Stimulated activated CD4-positive, alpha-beta T cell treated with anti-CD3 and anti-CD28 coated beads, Interleukin-2, amount 100 ng/mL, for 4 hours (primary cell): ENCODE measurements at regions not wholly inside any gene's neighbourhood (a gene's known extent, or its start where the extent isn't known, plus 50 kb on each side); places are given as distances from the start of the nearest gene placed in this dataset.

Experiments used
- DNase-seq: peaks from one replicate; pipeline ENCODE4 v3.0.0-alpha.2; 2020; ENCODE audit warnings: low read depth

DNA sequence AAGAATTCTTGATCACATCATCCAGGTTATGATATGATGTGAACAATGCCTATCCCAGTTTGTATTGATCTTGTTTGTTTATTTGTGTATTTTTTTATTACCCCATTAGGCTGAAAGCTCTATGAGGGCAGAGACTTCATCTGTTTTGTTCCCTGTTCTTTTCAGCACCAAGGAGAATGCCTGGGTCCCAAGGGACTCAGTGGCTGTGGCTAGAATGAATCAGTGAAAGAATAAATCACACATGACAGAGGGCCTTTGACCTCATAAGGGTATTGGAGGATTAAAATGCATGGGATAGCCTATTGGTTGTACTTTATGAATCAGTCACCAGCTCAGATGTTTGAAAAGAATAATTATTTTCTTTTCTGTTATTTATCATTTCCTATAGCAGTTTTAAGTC lies 292.2 kb downstream of the GAS1 start:
- no peak for DNase-seq

DNA sequence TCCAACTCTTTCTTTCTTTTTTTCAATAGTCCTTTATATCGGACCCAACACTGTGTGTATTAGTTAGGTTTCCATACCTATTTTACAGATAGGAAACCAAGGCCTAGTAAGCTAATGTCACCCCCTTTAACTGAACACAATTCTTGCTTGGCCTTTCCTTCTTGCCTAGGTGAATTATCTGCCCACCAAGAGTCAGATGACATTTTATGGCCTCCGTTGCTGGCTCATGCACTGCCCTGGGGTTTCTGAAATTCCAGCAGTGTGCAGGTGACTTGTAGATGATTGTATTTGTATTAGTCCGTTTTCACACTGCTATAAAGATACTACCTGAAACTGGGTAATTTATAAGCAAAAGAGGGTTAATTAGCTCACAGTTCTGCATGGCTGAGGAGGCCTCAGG lies 293.8 kb downstream of the GAS1 start:
- DNase-seq: no peak

DNA sequence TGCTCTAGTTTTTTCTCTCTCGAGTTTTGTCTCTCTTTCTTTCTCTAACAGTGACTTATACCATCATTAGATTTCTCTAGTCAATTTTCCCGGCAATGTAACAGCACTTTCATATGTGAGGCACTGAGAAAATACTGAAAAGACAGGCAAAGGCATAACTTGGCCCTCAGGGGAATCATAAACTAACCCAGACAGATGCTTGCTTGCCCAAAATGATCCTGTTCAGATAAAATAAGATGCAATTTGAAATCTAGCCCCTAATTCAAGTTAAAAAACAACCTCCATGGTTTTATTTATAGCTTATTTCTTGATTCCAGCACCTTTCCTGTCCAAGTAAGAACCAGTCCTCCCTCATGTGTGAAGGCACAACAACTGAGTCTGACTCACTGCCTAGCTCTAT lies 294.6 kb downstream of the GAS1 start:
- no peak for DNase-seq

DNA sequence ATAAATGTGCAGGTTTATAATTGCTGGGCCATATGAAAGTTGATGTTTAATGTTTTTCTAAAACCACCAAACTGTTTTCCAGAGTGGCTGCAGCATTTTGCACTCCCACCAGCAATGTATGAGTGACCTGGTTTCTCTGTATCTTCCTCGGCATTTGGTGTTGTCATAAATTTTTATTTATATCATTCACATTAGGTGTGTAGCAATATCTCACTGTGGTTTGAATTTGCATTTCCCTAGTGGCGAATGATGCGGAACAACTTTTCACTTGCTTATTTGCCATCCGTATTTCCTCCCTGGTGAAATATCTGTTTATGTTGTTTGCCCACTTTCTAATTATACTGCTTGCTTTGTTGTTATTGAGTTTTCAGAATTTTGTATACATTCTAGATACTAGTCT lies 295.7 kb upstream of the TUT7 start:
- DNase-seq: no peak

DNA sequence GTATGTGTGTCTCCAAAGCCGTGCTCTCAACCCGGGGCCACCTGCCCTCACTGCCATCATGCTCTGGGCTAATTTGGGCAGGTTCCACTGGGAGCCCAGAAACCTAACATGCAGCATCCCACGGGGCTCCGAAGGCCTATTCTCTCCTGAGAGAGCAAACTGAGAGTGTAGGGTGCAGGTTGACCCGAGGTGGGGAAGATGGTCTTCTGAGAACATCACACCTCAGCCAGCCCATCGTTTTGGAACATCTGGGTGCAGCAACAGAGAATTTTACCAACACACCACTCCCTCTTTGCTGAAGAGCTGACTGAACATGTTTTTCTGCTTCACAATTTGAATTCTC lies 294.6 kb upstream of the TUT7 start:
- no peak for DNase-seq

DNA sequence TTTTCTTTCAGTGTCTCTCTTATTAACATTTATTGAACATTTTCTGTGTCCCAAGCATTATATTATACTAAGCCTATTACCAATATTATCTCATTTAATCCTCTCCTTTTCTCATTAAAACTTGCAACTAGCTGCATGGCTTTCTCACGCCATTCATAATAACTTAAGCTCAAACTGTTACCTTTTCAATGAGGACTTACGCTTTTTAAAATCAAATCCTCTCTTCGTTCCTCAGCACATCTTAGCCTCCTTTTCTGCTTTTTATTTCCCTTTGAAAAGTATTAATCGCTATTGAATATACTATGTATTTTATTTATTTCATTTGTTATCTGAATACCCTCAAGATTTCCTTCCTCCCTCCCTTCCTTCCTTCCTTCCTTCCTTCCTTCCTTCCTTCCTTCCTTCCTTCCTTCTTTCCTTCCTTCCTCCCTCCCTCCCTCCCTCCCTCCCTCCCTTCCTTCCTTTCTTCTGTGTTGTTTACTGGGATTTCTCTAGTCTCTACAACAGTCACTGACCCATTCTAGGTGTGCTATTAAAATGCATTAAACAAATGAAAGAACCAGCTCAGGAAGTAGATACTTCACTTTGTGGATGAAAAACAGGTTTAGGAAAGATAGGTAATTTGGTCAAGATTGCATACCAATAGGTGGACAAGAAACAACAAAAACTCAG lies 294.1 kb upstream of the TUT7 start:
- no peak for DNase-seq

GRCh38 chr9:86645303-86645702 lies 291.1 kb upstream of the TUT7 start:
- DNase-seq: no peak

DNA sequence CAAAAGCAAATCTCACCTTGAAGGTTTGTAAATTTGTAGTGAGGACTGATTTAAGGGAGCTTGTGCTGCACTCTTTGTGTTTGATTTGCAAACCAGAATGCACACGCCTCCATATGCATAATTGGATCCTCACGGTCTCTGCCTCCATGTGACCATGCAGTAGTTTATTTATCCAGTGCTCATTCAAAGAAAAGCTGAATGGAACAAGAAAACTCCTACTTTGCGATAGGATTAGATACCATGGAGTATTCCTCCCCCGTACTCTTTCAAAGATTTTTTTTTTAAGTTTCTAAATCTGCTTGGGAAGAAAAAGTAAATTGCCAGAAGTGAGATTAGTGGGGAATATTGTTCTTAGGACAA lies 290.4 kb upstream of the TUT7 start:
- DNase-seq: no peak

- DNase-seq: no peak
Measured at GRCh38 chr9:86643946-86644674, 289.9 kb upstream of the TUT7 start.

GRCh38 chr9:86642721-86643120 lies 288.5 kb upstream of the TUT7 start:
- no peak for DNase-seq

GRCh38 chr9:86641970-86642369 lies 287.8 kb upstream of the TUT7 start:
- DNase-seq: no peak

GRCh38 chr9:86639899-86640379 lies 285.7 kb upstream of the TUT7 start:
- no peak for DNase-seq

DNA sequence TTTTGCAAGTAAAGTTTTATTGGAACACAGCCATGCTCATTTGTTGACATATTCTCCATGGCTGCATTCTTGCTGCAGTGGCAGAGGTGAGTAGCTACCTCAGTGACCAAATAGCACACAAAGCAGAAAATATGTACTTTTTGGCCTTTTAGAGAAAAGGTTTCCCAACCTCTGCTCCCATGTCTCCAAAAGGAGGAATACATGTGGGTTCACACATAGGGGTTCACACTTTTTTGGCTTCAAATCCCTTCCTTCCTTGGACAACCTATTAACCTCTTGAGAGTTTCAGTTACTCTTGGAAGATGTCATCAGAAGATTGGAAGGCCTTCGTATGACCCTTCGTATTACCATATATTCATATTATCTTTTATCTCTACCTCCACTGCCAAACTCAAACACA lies 285.1 kb upstream of the TUT7 start:
- DNase-seq: no peak

GRCh38 chr9:86638109-86638508 lies 283.9 kb upstream of the TUT7 start:
- DNase-seq: no peak

- no peak for DNase-seq
Measured at GRCh38 chr9:86637515-86637914, 283.3 kb upstream of the TUT7 start.

DNA sequence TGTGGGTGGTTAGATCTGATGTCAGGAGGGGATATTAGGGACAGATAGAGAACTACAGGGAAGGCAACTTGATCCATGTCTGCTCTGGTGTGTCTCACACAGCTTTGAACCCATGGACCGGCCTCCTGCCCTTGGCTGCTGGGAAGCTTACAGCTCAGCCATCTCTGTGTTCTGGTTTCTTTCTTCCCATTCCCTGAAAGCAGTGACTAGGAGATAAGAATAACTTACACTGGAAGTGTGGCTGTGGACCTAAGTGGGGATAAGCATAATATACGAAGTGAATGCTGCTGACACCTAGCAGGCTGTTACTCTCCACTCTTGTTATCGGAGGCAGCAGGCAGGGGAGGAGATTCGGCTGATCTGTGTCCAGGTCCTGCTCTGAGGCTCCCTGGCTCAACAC lies 282.3 kb upstream of the TUT7 start:
- DNase-seq: no peak

DNA sequence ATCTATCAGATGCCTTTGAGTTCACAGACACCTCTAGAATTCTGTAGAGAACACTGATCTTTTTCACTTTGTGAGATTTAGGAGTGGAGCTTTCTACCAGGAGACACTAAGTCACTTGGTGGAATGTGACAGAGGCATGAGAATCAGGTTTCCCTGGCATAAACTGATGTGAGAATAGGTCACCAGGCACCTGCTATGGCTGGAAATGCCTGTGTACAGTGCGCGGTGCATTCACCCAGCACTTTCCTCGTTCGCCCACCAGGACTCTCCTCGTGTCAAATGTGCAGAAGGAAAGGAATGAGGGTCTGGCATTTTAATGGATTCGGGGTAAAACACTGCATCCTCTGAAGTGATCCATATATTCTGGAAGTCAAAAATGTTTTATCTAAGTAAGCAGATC lies 281.8 kb upstream of the TUT7 start:
- no peak for DNase-seq

GRCh38 chr9:86634501-86634900 lies 280.3 kb upstream of the TUT7 start:
- no peak for DNase-seq

GRCh38 chr9:86633945-86634344 lies 279.7 kb upstream of the TUT7 start:
- DNase-seq: no peak

DNA sequence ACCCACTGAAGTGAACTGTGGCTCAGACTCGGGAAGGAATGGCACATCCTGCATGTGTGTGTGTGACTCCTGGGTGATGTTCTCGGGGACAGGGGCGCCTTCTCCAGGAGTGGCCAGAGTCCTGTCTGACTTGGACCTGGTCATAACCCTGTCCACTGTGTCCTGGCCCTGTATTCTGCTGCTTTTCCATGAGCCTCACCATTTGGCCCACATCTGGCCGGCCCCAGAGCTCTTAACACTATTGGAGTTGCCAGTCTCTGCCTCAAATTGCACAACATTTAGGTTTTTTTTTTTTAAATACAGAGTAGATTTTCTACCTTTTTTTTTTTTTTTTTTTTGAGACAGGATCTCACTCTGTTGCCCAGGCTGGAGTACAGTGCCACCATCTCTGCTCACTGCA lies 278.3 kb upstream of the TUT7 start:
- DNase-seq: no peak

DNA sequence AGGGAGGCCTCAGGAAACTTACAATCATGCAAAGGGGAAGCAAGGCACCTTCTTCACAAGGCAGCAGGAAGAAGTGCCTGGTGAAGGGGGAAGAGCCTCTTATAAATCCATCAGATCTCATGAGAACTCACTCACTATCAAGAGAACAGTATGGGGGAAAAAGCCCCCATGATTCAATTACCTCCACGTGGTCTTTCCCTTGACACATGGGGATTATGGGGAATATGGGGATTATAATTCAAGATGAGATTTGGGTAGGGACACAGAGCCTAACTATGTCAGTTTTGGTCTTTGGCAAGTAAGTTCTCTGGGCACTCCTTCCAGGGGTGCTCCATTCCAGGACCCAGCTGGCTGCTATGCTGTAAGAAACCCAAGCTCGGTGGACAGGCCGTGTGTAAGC lies 275.3 kb upstream of the TUT7 start:
- no peak for DNase-seq

- no peak for DNase-seq
Measured at GRCh38 chr9:86626802-86627201, 272.6 kb upstream of the TUT7 start.

DNA sequence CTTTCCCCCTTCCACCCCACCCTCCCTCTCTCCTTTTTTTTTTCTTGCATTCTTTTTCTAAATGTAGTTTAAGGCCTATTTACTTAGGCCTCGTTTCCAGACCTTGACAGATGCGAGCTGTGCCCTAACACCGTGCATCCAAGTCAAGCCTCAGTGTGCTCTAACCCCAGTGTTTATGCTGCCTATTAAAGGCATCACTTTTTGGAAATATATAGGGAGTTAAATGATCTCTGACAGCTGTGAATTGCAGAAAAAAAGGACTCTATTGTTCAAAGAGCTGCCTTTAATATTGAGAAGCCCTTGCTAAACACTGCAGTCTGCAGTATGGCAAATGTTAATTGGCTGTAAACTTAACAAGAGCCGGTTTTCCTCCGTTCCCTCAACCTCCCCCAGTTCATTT lies 270.4 kb upstream of the TUT7 start:
- DNase-seq: no peak
